Body of pancreas (tissue), 4 donors: ENCODE measurements at regions not wholly inside any gene's neighbourhood (a gene's known extent, or its start where the extent isn't known, plus 50 kb on each side); places are given as distances from the start of the nearest gene placed in this dataset.

Experiments
- POLR2A ChIP-seq, 3 donors: fragments of 450-650 bp; IDR thresholded peaks; one replicate each; pipeline ENCODE4 v1.6.1; 2016; ENCODE audit warnings: antibody characterized with exemption in 3 of 3, mild to moderate bottlenecking in 2 of 3
- TF ChIP-seq, protein P1 (sequence below), 7 experiments: fragments of 450-650 bp in 4 of 7; fragments of 200-600 bp in 3 of 7; sonication (generic) in 3 of 7; IDR thresholded peaks; one replicate each; pipeline ENCODE4 v1.5.1; 2016 to 2019; ENCODE audit warnings: antibody characterized with exemption in 7 of 7

DNA sequence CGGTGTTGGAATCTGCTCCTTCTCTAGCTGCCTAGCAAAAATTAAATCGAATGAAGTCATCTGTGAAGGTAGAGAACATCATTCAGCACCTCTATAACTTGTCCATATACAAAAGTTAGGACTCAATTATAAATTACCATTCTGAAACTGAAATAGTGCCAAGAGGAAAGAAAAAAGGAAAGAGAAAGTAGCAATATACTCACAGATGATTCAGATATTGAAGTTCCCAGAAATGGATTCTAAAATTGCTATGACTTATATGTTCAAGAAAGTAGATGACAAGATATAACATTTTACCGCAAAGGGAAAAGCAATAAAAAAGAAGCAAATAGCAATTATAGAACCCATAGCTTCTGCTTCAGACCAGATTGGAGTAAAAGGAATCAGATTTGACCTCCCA is 333.6 kb upstream of the GYPC start:
- TF ChIP-seq, protein P1, sequence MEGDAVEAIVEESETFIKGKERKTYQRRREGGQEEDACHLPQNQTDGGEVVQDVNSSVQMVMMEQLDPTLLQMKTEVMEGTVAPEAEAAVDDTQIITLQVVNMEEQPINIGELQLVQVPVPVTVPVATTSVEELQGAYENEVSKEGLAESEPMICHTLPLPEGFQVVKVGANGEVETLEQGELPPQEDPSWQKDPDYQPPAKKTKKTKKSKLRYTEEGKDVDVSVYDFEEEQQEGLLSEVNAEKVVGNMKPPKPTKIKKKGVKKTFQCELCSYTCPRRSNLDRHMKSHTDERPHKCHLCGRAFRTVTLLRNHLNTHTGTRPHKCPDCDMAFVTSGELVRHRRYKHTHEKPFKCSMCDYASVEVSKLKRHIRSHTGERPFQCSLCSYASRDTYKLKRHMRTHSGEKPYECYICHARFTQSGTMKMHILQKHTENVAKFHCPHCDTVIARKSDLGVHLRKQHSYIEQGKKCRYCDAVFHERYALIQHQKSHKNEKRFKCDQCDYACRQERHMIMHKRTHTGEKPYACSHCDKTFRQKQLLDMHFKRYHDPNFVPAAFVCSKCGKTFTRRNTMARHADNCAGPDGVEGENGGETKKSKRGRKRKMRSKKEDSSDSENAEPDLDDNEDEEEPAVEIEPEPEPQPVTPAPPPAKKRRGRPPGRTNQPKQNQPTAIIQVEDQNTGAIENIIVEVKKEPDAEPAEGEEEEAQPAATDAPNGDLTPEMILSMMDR (IDR thresholded peaks at IDR 0.05), result no peak
- TF ChIP-seq POLR2A (IDR thresholded peaks at IDR 0.05), result no peak
